ENCODE measurements at regions not wholly inside any gene's neighbourhood (a gene's known extent, or its start where the extent isn't known, plus 50 kb on each side); places are given as distances from the start of the nearest gene placed in this dataset.
"Not testable (repeated sequence)": the region's sequence is repeated elsewhere in the genome, so short reads cannot be mapped to it uniquely, and the experiment has no call there.

GRCh38 chr14:105699706-105700105 is 173.3 kb downstream of the TMEM121 start:
- TF ChIP-seq CTCF (IDR thresholded peaks at IDR 0.05); ZFX (IDR thresholded peaks at IDR 0.05; ENCODE audit: borderline replicate concordance): not testable (repeated sequence)

All from 22Rv1 (cell line).